Omental fat pad (tissue), 3 donors: ENCODE measurements at regions not wholly inside any gene's neighbourhood (a gene's known extent, or its start where the extent isn't known, plus 50 kb on each side); places are given as distances from the start of the nearest gene placed in this dataset.

Experiments used
- ATAC-seq: fragments of 150-250 bp; one replicate; pipeline ENCODE4 v1.9.1; 2016; ENCODE audit warnings: mild to moderate bottlenecking, moderate library complexity; ENCODE audit not compliant: low FRiP score
- DNase-seq: peaks from one replicate; pipeline ENCODE4 v3.0.0-alpha.2; 2019; ENCODE audit warnings: low spot score
- TF ChIP-seq, protein P1 (sequence below), 3 donors: fragments of 450-650 bp; IDR thresholded peaks; one replicate each; pipeline ENCODE4 v1.5.1; 2016 to 2017; ENCODE audit warnings: antibody characterized with exemption in 3 of 3, mild to moderate bottlenecking in 3 of 3, moderate library complexity in 2 of 3

GRCh38 chr20:63114693-63115311, 101.1 kb downstream of the YTHDF1 start:
- DNase-seq = no peak
- TF ChIP-seq, protein P1, sequence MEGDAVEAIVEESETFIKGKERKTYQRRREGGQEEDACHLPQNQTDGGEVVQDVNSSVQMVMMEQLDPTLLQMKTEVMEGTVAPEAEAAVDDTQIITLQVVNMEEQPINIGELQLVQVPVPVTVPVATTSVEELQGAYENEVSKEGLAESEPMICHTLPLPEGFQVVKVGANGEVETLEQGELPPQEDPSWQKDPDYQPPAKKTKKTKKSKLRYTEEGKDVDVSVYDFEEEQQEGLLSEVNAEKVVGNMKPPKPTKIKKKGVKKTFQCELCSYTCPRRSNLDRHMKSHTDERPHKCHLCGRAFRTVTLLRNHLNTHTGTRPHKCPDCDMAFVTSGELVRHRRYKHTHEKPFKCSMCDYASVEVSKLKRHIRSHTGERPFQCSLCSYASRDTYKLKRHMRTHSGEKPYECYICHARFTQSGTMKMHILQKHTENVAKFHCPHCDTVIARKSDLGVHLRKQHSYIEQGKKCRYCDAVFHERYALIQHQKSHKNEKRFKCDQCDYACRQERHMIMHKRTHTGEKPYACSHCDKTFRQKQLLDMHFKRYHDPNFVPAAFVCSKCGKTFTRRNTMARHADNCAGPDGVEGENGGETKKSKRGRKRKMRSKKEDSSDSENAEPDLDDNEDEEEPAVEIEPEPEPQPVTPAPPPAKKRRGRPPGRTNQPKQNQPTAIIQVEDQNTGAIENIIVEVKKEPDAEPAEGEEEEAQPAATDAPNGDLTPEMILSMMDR (IDR thresholded peaks at IDR 0.05) = no peak
- no peak for ATAC-seq

- TF ChIP-seq, protein P1 (IDR thresholded peaks at IDR 0.05) = no peak
- no peak for ATAC-seq
- DNase-seq = no peak
These were observed 101.8 kb downstream of the YTHDF1 start for GRCh38 chr20:63114006-63114692.

GRCh38 chr20:63112491-63113219, 103.3 kb downstream of the YTHDF1 start:
- ATAC-seq = no peak
- TF ChIP-seq, protein P1 (IDR thresholded peaks at IDR 0.05) = no peak
- no peak for DNase-seq

GRCh38 chr20:63108247-63108646, 101.5 kb upstream of the BHLHE23 start:
- no peak for ATAC-seq
- TF ChIP-seq, protein P1 (IDR thresholded peaks at IDR 0.05) = no peak
- no peak for DNase-seq

- TF ChIP-seq, protein P1 (IDR thresholded peaks at IDR 0.05) = no peak
- DNase-seq = no peak
- ATAC-seq = no peak
These were observed 100.9 kb upstream of the BHLHE23 start for GRCh38 chr20:63107449-63108200.

GRCh38 chr20:63106765-63107448, 100.1 kb upstream of the BHLHE23 start:
- DNase-seq = no peak
- ATAC-seq = no peak
- TF ChIP-seq, protein P1 (IDR thresholded peaks at IDR 0.05) = no peak
